Fibroblast of the aortic adventitia (primary cell): ENCODE measurements at regions not wholly inside any gene's neighbourhood (a gene's known extent, or its start where the extent isn't known, plus 50 kb on each side); places are given as distances from the start of the nearest gene placed in this dataset.
"Not testable (repeated sequence)": the region's sequence is repeated elsewhere in the genome, so short reads cannot be mapped to it uniquely, and the experiment has no call there.

Experiments used
- DNase-seq: peaks from one replicate; pipeline ENCODE4 v3.0.0-alpha.2; 2010; ENCODE audit warnings: low read depth
- H3K4me3 ChIP-seq: 2 replicates; pipeline ENCODE4 v1.5.1; 2011; ENCODE audit warnings: low read depth, mild to moderate bottlenecking, control low read depth, low read length, moderate library complexity
- CTCF ChIP-seq: IDR thresholded peaks from 2 replicates; pipeline ENCODE4 v1.5.1; 2011; ENCODE audit warnings: mild to moderate bottlenecking, low read length, control low read depth, inconsistent platforms; ENCODE audit not compliant: insufficient read depth

- DNase-seq, result no peak
- no peak overlapping the region for H3K4me3 ChIP-seq
- TF ChIP-seq CTCF, result no peak
Measured at GRCh38 chr7:156379324-156380070, 261.1 kb upstream of the RNF32 start.

- no peak overlapping the region for H3K4me3 ChIP-seq
- DNase-seq, result no peak
- TF ChIP-seq CTCF, result no peak
Measured at GRCh38 chr7:156378806-156379205, 261.8 kb upstream of the RNF32 start.

- no peak overlapping the region for H3K4me3 ChIP-seq
- no peak for DNase-seq
- no peak for TF ChIP-seq CTCF
Measured at GRCh38 chr7:156376317-156376716, 264.3 kb upstream of the RNF32 start.

GRCh38 chr7:156374335-156374734 lies 266.2 kb upstream of the RNF32 start:
- no peak overlapping the region for H3K4me3 ChIP-seq
- no peak for DNase-seq
- TF ChIP-seq CTCF, result no peak

- H3K4me3 ChIP-seq, DNase-seq: not testable (repeated sequence)
Measured at GRCh38 chr7:156369929-156370328, 270.6 kb upstream of the RNF32 start.

- no peak for TF ChIP-seq CTCF
- no peak for DNase-seq
- H3K4me3 ChIP-seq, result no peak overlapping the region
Measured at GRCh38 chr7:156368053-156368843, 272.3 kb upstream of the RNF32 start.

- TF ChIP-seq CTCF, result no peak
- DNase-seq, result no peak
- H3K4me3 ChIP-seq, result no peak overlapping the region
Measured at GRCh38 chr7:156363751-156364150, 276.8 kb upstream of the RNF32 start.
